SK-MEL-5 (cell line): ENCODE measurements at regions not wholly inside any gene's neighbourhood (a gene's known extent, or its start where the extent isn't known, plus 50 kb on each side); places are given as distances from the start of the nearest gene placed in this dataset.

Experiments used
- DNase-seq: peaks from one replicate; pipeline ENCODE4 v3.0.0-alpha.2; 2016; ENCODE audit warnings: low read depth, low spot score
- in situ Hi-C: cut with HindIII; loops from 2 replicates; pipeline ENCODE4 v1.10.0; 2016; ENCODE audit warnings: low sequenced_read_pairs, high pct_unique_total_duplicates, low pct_unique_long_range_greater_than_20kb

DNA sequence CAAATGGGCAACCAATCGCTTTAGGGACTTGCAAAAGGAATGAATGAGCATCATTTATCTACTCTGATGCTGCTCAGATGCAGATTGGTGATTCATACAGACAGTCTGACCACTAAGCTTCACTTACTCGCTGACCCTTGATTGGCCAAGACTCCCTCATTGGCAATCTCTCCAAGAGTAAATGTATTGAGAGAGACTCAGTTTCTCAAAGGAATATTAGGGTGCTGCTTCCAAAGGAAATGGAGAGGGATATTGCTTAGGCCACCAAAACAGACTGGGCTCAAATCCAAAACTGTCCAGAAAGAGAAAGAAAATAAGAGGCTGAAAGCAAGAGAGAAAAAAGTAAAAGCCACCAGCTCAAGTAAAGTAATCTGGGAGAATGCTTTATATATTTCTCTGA is 785.2 kb downstream of the GALC start:
- DNase-seq, result no peak
- in situ Hi-C loops, result no loop called here

DNA sequence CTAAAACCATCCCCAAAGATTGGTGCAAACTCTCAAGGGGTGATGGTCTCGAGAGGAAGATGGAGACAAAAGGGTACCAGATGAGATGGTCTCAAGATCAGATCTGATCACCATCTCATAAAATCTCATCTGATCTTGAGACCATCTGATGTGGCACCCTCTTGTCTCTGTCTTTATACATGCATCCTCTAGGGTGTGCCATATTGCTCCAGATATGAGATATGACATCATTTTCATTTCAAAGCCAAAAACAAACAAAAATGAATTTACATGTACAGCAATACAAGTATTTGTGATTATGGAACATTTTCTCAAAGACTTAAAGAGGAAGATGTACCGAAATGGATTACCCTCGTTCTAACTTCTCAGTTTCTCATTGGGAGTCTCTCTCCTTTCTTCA is 787.2 kb downstream of the GALC start:
- DNase-seq, result peak; percentile 20

DNA sequence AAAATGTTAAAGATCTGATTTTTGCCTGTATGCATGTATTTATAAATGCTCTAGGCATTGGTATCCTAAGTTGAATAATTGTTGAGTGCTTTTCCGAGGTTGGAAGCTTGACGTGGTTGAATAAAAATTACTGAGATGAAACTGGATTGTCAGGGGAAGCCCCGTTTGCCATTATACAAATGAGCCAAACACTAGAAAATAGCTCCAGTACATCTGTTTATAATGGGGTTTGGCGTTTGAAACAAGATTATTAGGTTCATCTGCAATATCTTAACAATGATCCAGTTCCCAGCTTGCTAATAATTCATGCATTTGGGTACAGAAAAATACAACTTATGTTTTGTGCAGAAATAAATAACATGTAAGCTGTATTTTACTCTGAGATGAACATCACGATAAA is 789.6 kb downstream of the GALC start:
- in situ Hi-C loops, result no loop called here
- DNase-seq, result no peak

More for the DNA sequence above, 787.2 kb downstream of the GALC start:
- in situ Hi-C loops, result no loop called here

DNA sequence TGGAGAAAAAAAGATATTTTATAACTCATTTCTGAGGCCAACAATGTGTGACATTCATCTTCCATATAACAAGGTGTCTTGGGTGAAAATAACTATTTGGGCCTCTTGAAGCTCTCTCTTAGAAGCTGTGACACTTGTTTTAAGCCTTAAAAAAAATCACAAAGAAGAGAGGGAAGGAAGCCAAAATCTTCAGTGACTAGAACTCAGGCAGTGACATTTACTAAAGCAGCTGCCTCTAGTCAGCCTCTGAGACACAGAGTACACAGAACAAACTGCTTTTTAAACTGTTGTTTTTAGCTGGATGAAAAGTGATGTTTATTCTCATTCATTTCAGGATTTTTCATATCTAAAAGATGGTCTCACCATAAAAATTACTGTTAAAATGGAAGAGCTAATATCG is 793.6 kb downstream of the GALC start:
- in situ Hi-C loops, result no loop called here

GRCh38 chr14:87196436-87196835 is 796.5 kb downstream of the GALC start:
- DNase-seq, result no peak
- in situ Hi-C loops, result no loop called here

More for the DNA sequence above, 793.6 kb downstream of the GALC start:
- DNase-seq, result no peak

- DNase-seq, result no peak
- in situ Hi-C loops, result no loop called here
Measured at GRCh38 chr14:87187786-87188185, 805.2 kb downstream of the GALC start.

- DNase-seq, result no peak
- in situ Hi-C loops, result no loop called here
Measured at GRCh38 chr14:87186737-87187136, 806.2 kb downstream of the GALC start.

GRCh38 chr14:87185961-87186560 is 806.9 kb downstream of the GALC start:
- in situ Hi-C loops, result no loop called here
- no peak for DNase-seq

DNA sequence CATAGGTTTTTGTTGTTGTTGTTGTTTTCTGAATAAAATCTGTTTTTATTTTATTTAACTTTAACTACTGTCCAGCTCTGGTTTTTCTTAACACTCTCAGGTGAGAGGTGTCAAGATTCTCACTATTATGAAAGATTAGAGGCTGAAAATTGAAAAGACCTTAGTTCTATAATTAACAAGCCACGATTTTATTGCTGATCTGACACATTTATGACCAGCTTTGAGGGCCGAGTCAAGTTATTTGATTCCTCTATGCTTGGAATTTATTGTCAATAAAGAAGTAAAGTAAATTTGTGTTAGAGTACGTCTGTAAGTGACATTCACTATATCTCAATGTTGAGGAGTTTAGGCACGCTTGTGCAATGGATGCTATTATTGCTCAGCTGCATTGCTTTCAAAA is 808.8 kb downstream of the GALC start:
- DNase-seq, result no peak
- in situ Hi-C loops, result no loop called here

GRCh38 chr14:87181288-87181687 is 811.7 kb downstream of the GALC start:
- in situ Hi-C loops, result no loop called here
- DNase-seq, result no peak

GRCh38 chr14:87179936-87180335 is 813.0 kb downstream of the GALC start:
- DNase-seq, result no peak
- in situ Hi-C loops, result no loop called here

GRCh38 chr14:87178277-87178676 is 814.7 kb downstream of the GALC start:
- in situ Hi-C loops, result no loop called here
- DNase-seq, result no peak

DNA sequence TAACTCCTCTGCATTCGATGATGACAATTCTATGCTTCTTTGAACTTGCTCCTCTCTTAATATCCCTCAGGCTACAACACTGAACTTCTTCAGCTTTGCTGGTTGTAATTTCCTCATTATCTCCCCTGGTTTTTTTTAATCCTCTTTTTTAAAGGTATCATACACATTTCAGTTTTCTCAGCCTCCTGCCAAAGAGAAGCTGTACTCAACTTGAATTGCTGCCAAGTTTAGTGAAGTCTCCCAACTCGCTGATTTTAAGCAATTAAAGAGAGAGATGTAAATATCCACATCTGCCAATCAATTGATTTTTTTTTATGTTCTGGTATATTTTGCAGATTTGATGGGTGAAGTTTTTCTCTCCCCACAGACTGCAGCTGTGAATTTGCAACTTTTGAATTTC is 817.8 kb downstream of the GALC start:
- no peak for DNase-seq
- in situ Hi-C loops, result no loop called here

DNA sequence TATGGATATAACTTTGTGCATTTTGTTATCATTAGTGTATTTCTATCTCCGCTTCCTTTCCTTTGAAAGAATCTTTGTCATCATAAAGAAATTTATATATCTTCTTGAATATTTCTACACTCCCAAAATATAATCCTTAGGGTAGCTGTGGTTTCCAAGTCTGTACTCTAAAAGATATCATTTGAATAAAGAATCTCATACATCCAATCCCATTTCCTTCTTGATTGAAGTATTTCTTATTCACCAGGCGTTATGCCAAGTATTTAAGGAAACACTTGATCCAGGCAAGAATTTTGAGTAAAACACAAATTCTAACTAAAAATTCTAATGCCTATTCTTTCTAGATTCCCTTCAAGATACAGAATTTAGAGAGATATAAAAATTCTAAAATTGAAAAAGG is 821.8 kb downstream of the GALC start:
- in situ Hi-C loops, result no loop called here
- DNase-seq, result no peak

DNA sequence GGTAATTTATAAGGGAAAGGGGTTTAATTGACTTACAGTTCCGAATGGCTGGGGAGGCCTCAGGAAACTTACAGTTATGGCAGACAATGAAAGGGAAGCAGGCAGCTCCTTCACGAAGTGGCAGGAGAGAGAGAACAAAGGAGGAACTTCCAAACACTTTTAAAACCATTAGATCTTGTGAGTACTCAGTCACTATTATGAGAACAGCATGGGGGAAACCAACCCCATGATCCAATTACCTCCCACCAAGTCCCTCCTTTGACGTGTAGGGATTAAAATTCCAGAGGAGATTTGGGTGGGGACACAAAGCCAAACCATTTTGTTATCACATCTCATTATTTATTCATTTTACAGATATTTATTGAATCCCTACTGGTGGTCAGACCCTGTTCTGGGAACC is 822.8 kb downstream of the GALC start:
- in situ Hi-C loops, result no loop called here
- no peak for DNase-seq

- DNase-seq, result no peak
- in situ Hi-C loops, result no loop called here
Measured at GRCh38 chr14:87169362-87169761, 823.6 kb downstream of the GALC start.

DNA sequence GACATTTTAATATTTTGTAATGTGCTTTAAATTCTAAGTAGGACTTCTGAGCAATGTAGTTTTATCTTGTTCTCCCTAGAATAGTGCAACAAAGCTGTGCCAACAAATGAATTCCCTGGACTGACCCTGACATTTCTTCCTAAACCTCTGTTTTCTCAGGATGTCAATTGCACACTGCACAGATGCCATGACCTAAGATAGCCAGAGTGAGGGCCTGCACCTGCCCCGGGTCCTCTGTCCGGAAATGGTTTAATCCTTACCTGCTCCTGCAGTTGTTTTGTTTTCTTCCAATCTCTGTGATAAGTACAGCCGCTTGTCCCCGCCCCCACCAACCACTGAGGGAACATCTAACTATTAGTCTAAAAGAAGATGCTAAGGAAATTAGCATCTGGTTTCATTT is 831.5 kb downstream of the GALC start:
- no peak for DNase-seq
- in situ Hi-C loops, result no loop called here

- DNase-seq, result no peak
- in situ Hi-C loops, result no loop called here
Measured at GRCh38 chr14:87160989-87161388, 832.0 kb downstream of the GALC start.

DNA sequence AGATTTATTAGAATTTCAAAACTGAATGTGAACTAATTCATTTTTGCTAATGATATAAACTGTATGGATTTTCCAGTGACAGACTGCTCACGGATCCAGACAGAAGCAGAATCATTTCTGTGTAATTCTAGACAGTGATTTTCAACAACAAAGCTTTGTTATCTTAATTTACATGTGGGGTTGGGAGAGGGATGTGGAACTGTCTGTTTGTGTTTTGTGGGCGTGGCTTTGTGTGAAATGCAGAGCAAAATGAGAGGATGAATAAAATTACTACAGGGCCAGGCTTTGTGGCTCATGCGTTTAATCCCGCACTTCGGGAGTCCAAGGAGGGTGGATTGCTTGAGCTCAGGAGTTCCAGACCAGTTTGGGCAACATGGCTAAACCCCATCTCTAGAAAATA is 834.7 kb downstream of the GALC start:
- in situ Hi-C loops, result no loop called here
- DNase-seq, result no peak

- in situ Hi-C loops, result no loop called here
Measured at GRCh38 chr14:87156878-87157277, 836.1 kb downstream of the GALC start.

More at GRCh38 chr14:87156878-87157277, 836.1 kb downstream of the GALC start:
- DNase-seq, result no peak
